ENCODE measurements at regions not wholly inside any gene's neighbourhood (a gene's known extent, or its start where the extent isn't known, plus 50 kb on each side); places are given as distances from the start of the nearest gene placed in this dataset.

- Histone ChIP-seq H3K9me2 (replicated peaks; ENCODE audit: insufficient read depth) (no peaks in the 10 kb centered on the region), H3K79me2 (no peaks in the 10 kb centered on the region), H3K4me3 (no peak overlapping the region), H3K27me3 (peaks cover 2% of the 10 kb centered on the region), H3K27ac (no peak overlapping the region), H3K4me2 (no peak overlapping the region), H3K9me3 (ENCODE audit: low read depth) (no peaks in the 10 kb centered on the region), H2AFZ (no peak overlapping the region), H4K20me1 (ENCODE audit: insufficient read depth, poor library complexity, severe bottlenecking) (no peaks in the 10 kb centered on the region), H3K4me1 (ENCODE audit: insufficient read depth) (no peaks in the 10 kb centered on the region), H3K36me3 (replicated peaks; ENCODE audit: insufficient read depth, low read depth) (no peaks in the 10 kb centered on the region)
- TF ChIP-seq EZH2 (IDR thresholded peaks at IDR 0.05; ENCODE audit: borderline replicate concordance), result no peak
- no peak for TF ChIP-seq EZH2phosphoT487 (IDR thresholded peaks at IDR 0.05; ENCODE audit: low read depth, severe bottlenecking, unreplicated experiment)
- no peak for TF ChIP-seq CTCF (IDR thresholded peaks at IDR 0.05; ENCODE audit: poor library complexity)
- 77% methylated on average over 16 of the region's 16 CpGs for WGBS (ENCODE audit: low lambda C conversion rate, missing lambda C conversion rate)
- no peak for DNase-seq (ENCODE audit: low spot score)
Measured at GRCh38 chr2:129765678-129766351, 213.7 kb upstream of the RAB6C start.

GRCh38 chr2:129766374-129766993 lies 213.0 kb upstream of the RAB6C start:
- H4K20me1 ChIP-seq (ENCODE audit: insufficient read depth, poor library complexity, severe bottlenecking), result no peaks in the 10 kb centered on the region
- H3K9me2 ChIP-seq (replicated peaks; ENCODE audit: insufficient read depth), result no peaks in the 10 kb centered on the region
- H3K4me1 ChIP-seq (ENCODE audit: insufficient read depth), result no peaks in the 10 kb centered on the region
- WGBS (ENCODE audit: low lambda C conversion rate, missing lambda C conversion rate), result 83% methylated on average over 16 of the region's 16 CpGs
- no peaks in the 10 kb centered on the region for H3K36me3 ChIP-seq (replicated peaks; ENCODE audit: insufficient read depth, low read depth)
- H3K27me3 ChIP-seq, result peaks cover 2% of the 10 kb centered on the region
- no peaks in the 10 kb centered on the region for H3K9me3 ChIP-seq (ENCODE audit: low read depth)
- H3K79me2 ChIP-seq, result no peaks in the 10 kb centered on the region
- no peak overlapping the region for H3K4me3 ChIP-seq
- DNase-seq (ENCODE audit: low spot score), result no peak
- TF ChIP-seq EZH2phosphoT487 (IDR thresholded peaks at IDR 0.05; ENCODE audit: low read depth, severe bottlenecking, unreplicated experiment), result no peak
- no peak for TF ChIP-seq EZH2 (IDR thresholded peaks at IDR 0.05; ENCODE audit: borderline replicate concordance)
- no peak for TF ChIP-seq CTCF (IDR thresholded peaks at IDR 0.05; ENCODE audit: poor library complexity)
- no peak overlapping the region for H3K4me2 ChIP-seq
- H3K27ac ChIP-seq, result no peak overlapping the region
- H2AFZ ChIP-seq, result no peak overlapping the region

GRCh38 chr2:129767346-129768035 lies 212.0 kb upstream of the RAB6C start:
- H3K27me3 ChIP-seq, result peaks cover 2% of the 10 kb centered on the region
- no peak for DNase-seq (ENCODE audit: low spot score)
- no peak overlapping the region for H3K4me2 ChIP-seq
- no peak for TF ChIP-seq EZH2phosphoT487 (IDR thresholded peaks at IDR 0.05; ENCODE audit: low read depth, severe bottlenecking, unreplicated experiment)
- no peak for TF ChIP-seq EZH2 (IDR thresholded peaks at IDR 0.05; ENCODE audit: borderline replicate concordance)
- TF ChIP-seq CTCF (IDR thresholded peaks at IDR 0.05; ENCODE audit: poor library complexity), result no peak
- no peak overlapping the region for H2AFZ ChIP-seq
- H3K4me3 ChIP-seq, result no peak overlapping the region
- no peaks in the 10 kb centered on the region for H3K9me2 ChIP-seq (replicated peaks; ENCODE audit: insufficient read depth)
- no peaks in the 10 kb centered on the region for H3K79me2 ChIP-seq
- no peaks in the 10 kb centered on the region for H3K36me3 ChIP-seq (replicated peaks; ENCODE audit: insufficient read depth, low read depth)
- no peak overlapping the region for H3K27ac ChIP-seq
- no peaks in the 10 kb centered on the region for H4K20me1 ChIP-seq (ENCODE audit: insufficient read depth, poor library complexity, severe bottlenecking)
- no peaks in the 10 kb centered on the region for H3K9me3 ChIP-seq (ENCODE audit: low read depth)
- 92% methylated on average over 22 of the region's 22 CpGs for WGBS (ENCODE audit: low lambda C conversion rate, missing lambda C conversion rate)
- no peaks in the 10 kb centered on the region for H3K4me1 ChIP-seq (ENCODE audit: insufficient read depth)
